HFF-Myc (cell line): ENCODE measurements at regions not wholly inside any gene's neighbourhood (a gene's known extent, or its start where the extent isn't known, plus 50 kb on each side); places are given as distances from the start of the nearest gene placed in this dataset.

Experiments used
- DNase-seq: peaks from one replicate; pipeline ENCODE4 v3.0.0-alpha.2; 2011; ENCODE audit warnings: low read depth; ENCODE audit errors: extremely low read depth
- H3K4me3 ChIP-seq: replicated peaks from 2 replicates; pipeline ENCODE4 v1.5.1; 2011; ENCODE audit warnings: low read depth, mild to moderate bottlenecking, control low read depth, low read length
- CTCF ChIP-seq: IDR thresholded peaks from 2 replicates; pipeline ENCODE4 v1.5.1; 2012; ENCODE audit warnings: mild to moderate bottlenecking, low read depth, low read length, control low read depth; ENCODE audit errors: missing control alignments

DNA sequence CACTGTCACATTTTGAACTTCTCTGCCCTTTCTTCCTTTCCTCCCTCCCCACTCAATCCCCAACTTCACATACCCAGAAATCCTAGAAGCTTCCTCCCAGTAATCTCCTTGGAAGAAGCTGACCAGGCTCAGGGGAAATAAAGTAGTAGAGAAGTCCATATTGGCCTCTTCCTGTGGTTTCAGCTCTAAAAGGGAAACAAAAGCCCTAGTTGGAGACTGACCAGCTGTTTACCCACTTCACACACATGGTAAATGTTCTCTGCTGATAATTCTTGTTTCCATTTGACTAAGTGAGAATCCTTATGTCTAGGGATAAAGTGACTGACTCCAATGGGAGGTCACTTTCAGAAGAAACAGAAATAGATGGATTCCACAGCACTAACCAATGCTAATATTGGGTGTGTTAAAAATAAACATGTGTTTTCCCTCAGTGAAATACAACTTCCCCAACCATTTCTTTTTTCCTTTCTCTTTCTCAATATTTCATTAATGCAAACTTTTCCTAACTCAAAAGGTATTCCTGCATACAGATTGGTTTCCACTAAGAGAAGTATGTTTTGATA, 178.9 kb upstream of the DPT start:
- no peak overlapping the region for H3K4me3 ChIP-seq
- DNase-seq, result no peak
- TF ChIP-seq CTCF, result no peak

GRCh38 chr1:168910403-168910802, 181.4 kb upstream of the DPT start:
- no peak for TF ChIP-seq CTCF
- no peak overlapping the region for H3K4me3 ChIP-seq
- no peak for DNase-seq

DNA sequence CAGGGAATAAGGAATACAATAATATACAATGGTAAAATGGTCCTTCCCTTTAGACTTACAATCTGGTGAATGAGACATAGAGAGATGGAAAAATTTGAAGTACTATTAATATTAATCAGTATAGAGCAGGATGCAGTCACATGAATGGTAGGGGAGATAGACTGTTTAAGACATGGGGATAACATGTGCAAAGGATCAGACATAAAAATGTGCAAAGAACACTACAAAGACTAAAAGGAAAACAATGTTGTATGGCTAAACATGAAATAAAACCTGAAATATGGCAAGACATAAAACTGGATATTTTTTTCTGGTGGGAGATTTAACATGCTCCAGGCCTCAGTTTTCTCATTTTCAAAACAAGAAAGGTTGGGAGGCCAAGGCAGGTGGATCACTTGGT, 182.4 kb upstream of the DPT start:
- TF ChIP-seq CTCF, result no peak
- no peak for DNase-seq
- no peak overlapping the region for H3K4me3 ChIP-seq

- DNase-seq, result no peak
- no peak for TF ChIP-seq CTCF
- no peak overlapping the region for H3K4me3 ChIP-seq
These were observed 184.9 kb upstream of the DPT start for GRCh38 chr1:168913711-168914463.

DNA sequence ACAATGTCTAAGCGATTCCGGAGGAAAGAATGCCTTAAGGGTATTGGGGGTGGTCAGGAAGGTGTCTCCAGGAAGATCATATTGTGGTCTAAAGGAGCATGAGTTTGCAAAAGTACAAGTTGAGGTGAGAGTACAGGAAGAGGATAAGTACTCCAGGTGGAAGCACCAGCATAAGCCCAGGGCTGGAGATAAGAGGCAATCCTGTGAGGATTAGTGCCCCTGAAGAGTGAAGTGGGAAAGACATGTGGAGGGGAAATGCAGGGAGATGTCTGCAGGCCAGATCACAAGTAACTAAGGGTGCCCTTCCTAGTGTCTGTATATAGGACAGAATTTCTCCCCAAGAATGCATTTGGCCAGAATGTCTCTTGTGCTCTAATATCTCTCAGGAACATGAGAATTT, 188.3 kb upstream of the DPT start:
- no peak for DNase-seq
- no peak for TF ChIP-seq CTCF
- no peak overlapping the region for H3K4me3 ChIP-seq

- no peak for DNase-seq
- no peak for TF ChIP-seq CTCF
- no peak overlapping the region for H3K4me3 ChIP-seq
These were observed 188.7 kb upstream of the ATP1B1 start for GRCh38 chr1:168917796-168918195.
